ENCODE measurements at regions not wholly inside any gene's neighbourhood (a gene's known extent, or its start where the extent isn't known, plus 50 kb on each side); places are given as distances from the start of the nearest gene placed in this dataset.

GRCh38 chr4:124331781-124332180 is 380.8 kb downstream of the ANKRD50 start:
- DNase-seq (ENCODE audit: low read depth, low spot score) = no peak
- H3K9ac ChIP-seq (ENCODE audit: insufficient read length, low read depth) = no peak overlapping the region
- H3K36me3 ChIP-seq (ENCODE audit: insufficient read depth, insufficient read length, low read length) = no peaks in the 10 kb centered on the region
- no peaks in the 10 kb centered on the region for H3K27me3 ChIP-seq (ENCODE audit: insufficient read depth, insufficient read length)
- H3K9me3 ChIP-seq (ENCODE audit: insufficient read depth, low read length) = no peaks in the 10 kb centered on the region
- no peak overlapping the region for H3K4me3 ChIP-seq (ENCODE audit: insufficient read length, low read depth)
- no peak for TF ChIP-seq SUZ12 (IDR thresholded peaks at IDR 0.05; ENCODE audit: extremely low read depth, insufficient read depth, insufficient read length)
- no peaks in the 10 kb centered on the region for H3K4me1 ChIP-seq (ENCODE audit: insufficient read depth, insufficient read length)

DNA sequence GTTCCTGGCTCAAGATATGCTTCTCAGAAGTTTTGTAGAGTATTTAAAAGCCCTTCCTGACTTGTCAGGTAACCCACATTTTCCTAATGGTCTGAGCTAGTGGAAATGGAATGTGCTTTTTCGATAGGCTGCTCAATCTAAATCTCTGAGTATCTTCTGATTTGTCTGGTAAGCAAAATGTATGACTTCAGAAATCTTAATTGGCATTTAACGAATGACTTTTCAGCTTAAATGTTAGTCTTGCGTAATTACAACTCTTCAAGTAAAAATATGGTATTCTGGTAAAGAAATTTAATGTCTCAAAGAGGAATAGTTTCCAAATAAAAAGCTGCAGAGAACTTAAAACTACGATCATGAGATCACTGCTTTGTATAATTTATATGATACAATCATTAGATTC is 379.1 kb downstream of the ANKRD50 start:
- Histone ChIP-seq H3K9me3 (ENCODE audit: insufficient read depth, low read length) (no peaks in the 10 kb centered on the region), H3K4me3 (ENCODE audit: insufficient read length, low read depth) (no peak overlapping the region), H3K9ac (ENCODE audit: insufficient read length, low read depth) (no peak overlapping the region), H3K36me3 (ENCODE audit: insufficient read depth, insufficient read length, low read length) (no peaks in the 10 kb centered on the region), H3K4me1 (ENCODE audit: insufficient read depth, insufficient read length) (no peaks in the 10 kb centered on the region), H3K27me3 (ENCODE audit: insufficient read depth, insufficient read length) (no peaks in the 10 kb centered on the region)
- DNase-seq (ENCODE audit: low read depth, low spot score) = no peak
- no peak for TF ChIP-seq SUZ12 (IDR thresholded peaks at IDR 0.05; ENCODE audit: extremely low read depth, insufficient read depth, insufficient read length)
- TF ChIP-seq YY1 (IDR thresholded peaks at IDR 0.05; ENCODE audit: insufficient read depth, insufficient read length) = no peak
- TF ChIP-seq ZNF274 (IDR thresholded peaks at IDR 0.05; ENCODE audit: low read depth, low read length) = no peak

DNA sequence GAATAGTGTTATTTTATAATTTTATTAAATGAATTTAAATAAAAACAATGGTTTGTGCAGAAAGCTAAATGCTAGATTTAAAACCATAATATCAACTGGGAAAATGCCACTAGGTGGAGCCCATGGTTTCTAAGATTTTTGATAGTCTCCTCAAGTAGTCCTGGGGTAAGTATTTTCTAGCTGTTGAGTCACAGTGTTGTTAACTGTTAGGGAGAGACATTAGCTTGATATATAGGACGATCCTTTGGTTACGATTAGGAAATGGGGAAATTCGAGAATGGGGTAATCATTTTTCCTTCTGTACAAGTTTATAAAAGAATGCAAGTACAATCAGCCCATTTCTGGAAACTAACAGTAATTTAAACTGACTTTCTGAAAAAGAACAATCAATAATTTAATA is 378.4 kb downstream of the ANKRD50 start:
- TF ChIP-seq ZNF274 (IDR thresholded peaks at IDR 0.05; ENCODE audit: low read depth, low read length) = no peak
- TF ChIP-seq YY1 (IDR thresholded peaks at IDR 0.05; ENCODE audit: insufficient read depth, insufficient read length) = no peak
- no peak for TF ChIP-seq SUZ12 (IDR thresholded peaks at IDR 0.05; ENCODE audit: extremely low read depth, insufficient read depth, insufficient read length)
- Histone ChIP-seq H3K9ac (ENCODE audit: insufficient read length, low read depth) (no peak overlapping the region), H3K4me1 (ENCODE audit: insufficient read depth, insufficient read length) (no peaks in the 10 kb centered on the region), H3K4me3 (ENCODE audit: insufficient read length, low read depth) (no peak overlapping the region), H3K36me3 (ENCODE audit: insufficient read depth, insufficient read length, low read length) (no peaks in the 10 kb centered on the region), H3K9me3 (ENCODE audit: insufficient read depth, low read length) (no peaks in the 10 kb centered on the region), H3K27me3 (ENCODE audit: insufficient read depth, insufficient read length) (no peaks in the 10 kb centered on the region)
- peak; percentile 20 for DNase-seq (ENCODE audit: low read depth, low spot score)

DNA sequence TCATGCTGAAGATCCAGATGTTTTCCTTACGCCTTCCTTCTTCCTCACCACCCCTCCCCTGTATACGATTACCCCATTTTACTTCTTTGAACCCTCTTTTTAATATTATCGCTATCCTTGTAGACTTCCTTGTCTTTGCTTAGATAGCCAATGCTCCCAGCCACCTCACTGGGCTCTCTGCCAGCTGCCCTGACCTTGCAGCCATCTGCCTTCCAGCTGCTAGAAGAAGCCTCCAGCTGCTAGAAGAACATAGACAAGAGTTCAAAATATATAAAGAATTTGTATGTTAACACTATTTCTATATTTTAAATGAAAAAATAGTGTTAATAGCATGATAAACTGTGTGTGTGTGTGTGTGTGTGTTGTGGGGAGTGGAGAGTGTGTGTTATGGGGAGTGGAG is 374.7 kb downstream of the ANKRD50 start:
- Histone ChIP-seq H3K27me3 (ENCODE audit: insufficient read depth, insufficient read length) (no peaks in the 10 kb centered on the region), H3K9me3 (ENCODE audit: insufficient read depth, low read length) (no peaks in the 10 kb centered on the region), H3K36me3 (ENCODE audit: insufficient read depth, insufficient read length, low read length) (no peaks in the 10 kb centered on the region), H3K9ac (ENCODE audit: insufficient read length, low read depth) (no peak overlapping the region), H3K4me1 (ENCODE audit: insufficient read depth, insufficient read length) (no peaks in the 10 kb centered on the region), H3K4me3 (ENCODE audit: insufficient read length, low read depth) (no peak overlapping the region)
- no peak for TF ChIP-seq ZNF274 (IDR thresholded peaks at IDR 0.05; ENCODE audit: low read depth, low read length)
- DNase-seq (ENCODE audit: low read depth, low spot score) = no peak

DNA sequence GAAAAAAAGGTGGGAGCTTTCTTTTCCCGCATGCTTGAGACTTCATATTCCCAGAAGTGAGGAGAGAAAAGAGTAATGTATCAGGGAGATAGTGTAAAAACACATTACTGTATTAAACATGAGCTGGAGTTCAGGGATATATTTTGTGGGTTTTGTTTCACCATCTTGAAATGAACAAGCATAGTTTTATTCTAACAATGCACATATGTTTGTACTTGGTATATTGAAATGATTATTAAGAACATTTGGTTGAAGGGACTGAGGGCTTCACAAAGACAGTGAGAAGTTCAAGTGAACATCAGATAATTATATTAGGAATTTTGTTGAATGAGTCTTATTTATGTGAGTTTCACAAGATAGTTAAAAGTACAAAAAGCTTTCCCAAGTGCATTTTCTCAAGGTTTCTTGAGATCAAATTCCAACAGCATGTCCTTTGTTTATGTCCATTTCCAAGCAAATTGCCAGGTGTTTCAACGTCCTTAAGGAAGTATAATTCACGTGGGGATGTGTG is 368.8 kb downstream of the ANKRD50 start:
- H3K4me1 ChIP-seq (ENCODE audit: insufficient read depth, insufficient read length) = no peaks in the 10 kb centered on the region
- no peak overlapping the region for H3K4me3 ChIP-seq (ENCODE audit: insufficient read length, low read depth)
- no peak for DNase-seq (ENCODE audit: low read depth, low spot score)
- no peak overlapping the region for H3K9ac ChIP-seq (ENCODE audit: insufficient read length, low read depth)
- H3K27me3 ChIP-seq (ENCODE audit: insufficient read depth, insufficient read length) = no peaks in the 10 kb centered on the region
- H3K9me3 ChIP-seq (ENCODE audit: insufficient read depth, low read length) = no peaks in the 10 kb centered on the region
- H3K36me3 ChIP-seq (ENCODE audit: insufficient read depth, insufficient read length, low read length) = no peaks in the 10 kb centered on the region
- no peak for TF ChIP-seq SUZ12 (IDR thresholded peaks at IDR 0.05; ENCODE audit: extremely low read depth, insufficient read depth, insufficient read length)
- no peak for TF ChIP-seq ZNF274 (IDR thresholded peaks at IDR 0.05; ENCODE audit: low read depth, low read length)

DNA sequence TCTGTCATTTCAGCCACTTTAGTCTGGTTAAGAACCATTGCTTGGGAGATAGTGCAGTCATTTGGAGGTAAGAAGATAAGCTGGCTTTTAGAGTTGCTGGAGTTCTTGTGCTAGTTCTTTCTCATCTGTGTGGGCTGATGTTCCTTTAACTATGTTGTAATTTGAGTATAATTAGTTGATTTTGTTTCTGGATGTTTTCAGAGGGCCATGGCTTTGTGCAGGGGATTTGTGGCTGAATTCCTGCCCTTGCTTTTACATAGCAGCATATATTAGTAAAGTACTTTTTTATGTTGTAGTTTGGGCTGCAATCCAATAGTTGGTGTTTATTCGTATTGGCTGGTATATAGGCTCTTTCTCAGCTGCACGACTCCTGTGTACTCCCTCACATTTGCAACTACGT is 339.6 kb downstream of the ANKRD50 start:
- H3K4me3 ChIP-seq (ENCODE audit: insufficient read length, low read depth) = no peak overlapping the region
- H3K27me3 ChIP-seq (ENCODE audit: insufficient read depth, insufficient read length) = no peaks in the 10 kb centered on the region
- no peaks in the 10 kb centered on the region; the same call in 1 of the 2 replicates for H3K9me3 ChIP-seq (ENCODE audit: insufficient read depth, low read length)
- no peak for DNase-seq (ENCODE audit: low read depth, low spot score)
- H3K36me3 ChIP-seq (ENCODE audit: insufficient read depth, insufficient read length, low read length) = no peaks in the 10 kb centered on the region
- TF ChIP-seq YY1 (IDR thresholded peaks at IDR 0.05; ENCODE audit: insufficient read depth, insufficient read length) (no peak), SUZ12 (IDR thresholded peaks at IDR 0.05; ENCODE audit: extremely low read depth, insufficient read depth, insufficient read length) (no peak), ZNF274 (IDR thresholded peaks at IDR 0.05; ENCODE audit: low read depth, low read length) (no peak)
- no peaks in the 10 kb centered on the region for H3K4me1 ChIP-seq (ENCODE audit: insufficient read depth, insufficient read length)
- no peak overlapping the region for H3K9ac ChIP-seq (ENCODE audit: insufficient read length, low read depth)

GRCh38 chr4:124386163-124386562 is 326.4 kb downstream of the ANKRD50 start:
- Histone ChIP-seq H3K36me3 (ENCODE audit: insufficient read depth, insufficient read length, low read length) (no peaks in the 10 kb centered on the region), H3K4me1 (ENCODE audit: insufficient read depth, insufficient read length) (no peaks in the 10 kb centered on the region), H3K4me3 (ENCODE audit: insufficient read length, low read depth) (no peak overlapping the region), H3K27me3 (ENCODE audit: insufficient read depth, insufficient read length) (no peaks in the 10 kb centered on the region), H3K9ac (ENCODE audit: insufficient read length, low read depth) (no peak overlapping the region), H3K9me3 (ENCODE audit: insufficient read depth, low read length) (no peaks in the 10 kb centered on the region)
- TF ChIP-seq SUZ12 (IDR thresholded peaks at IDR 0.05; ENCODE audit: extremely low read depth, insufficient read depth, insufficient read length) (no peak), YY1 (IDR thresholded peaks at IDR 0.05; ENCODE audit: insufficient read depth, insufficient read length) (no peak), ZNF274 (IDR thresholded peaks at IDR 0.05; ENCODE audit: low read depth, low read length) (no peak)
- no peak for DNase-seq (ENCODE audit: low read depth, low spot score)

GRCh38 chr4:124386648-124387047 is 325.9 kb downstream of the ANKRD50 start:
- Histone ChIP-seq H3K9ac (ENCODE audit: insufficient read length, low read depth) (no peak overlapping the region), H3K36me3 (ENCODE audit: insufficient read depth, insufficient read length, low read length) (no peaks in the 10 kb centered on the region), H3K9me3 (ENCODE audit: insufficient read depth, low read length) (no peaks in the 10 kb centered on the region), H3K4me3 (ENCODE audit: insufficient read length, low read depth) (no peak overlapping the region), H3K27me3 (ENCODE audit: insufficient read depth, insufficient read length) (no peaks in the 10 kb centered on the region), H3K4me1 (ENCODE audit: insufficient read depth, insufficient read length) (no peaks in the 10 kb centered on the region)
- TF ChIP-seq SUZ12 (IDR thresholded peaks at IDR 0.05; ENCODE audit: extremely low read depth, insufficient read depth, insufficient read length) = no peak
- TF ChIP-seq ZNF274 (IDR thresholded peaks at IDR 0.05; ENCODE audit: low read depth, low read length) = no peak
- TF ChIP-seq YY1 (IDR thresholded peaks at IDR 0.05; ENCODE audit: insufficient read depth, insufficient read length) = no peak
- no peak for DNase-seq (ENCODE audit: low read depth, low spot score)

All from NT2/D1 (cell line).